ENCODE measurements at regions not wholly inside any gene's neighbourhood (a gene's known extent, or its start where the extent isn't known, plus 50 kb on each side); places are given as distances from the start of the nearest gene placed in this dataset.

- no peak overlapping the region for H3K4me2 ChIP-seq (ENCODE audit: insufficient read depth, low read length)
- no peaks in the 10 kb centered on the region for H3K9me3 ChIP-seq (replicated peaks; ENCODE audit: control insufficient read depth, insufficient read depth, low read length)
- POLR2A ChIA-PET = interaction anchor here (0.7 kb wide), 1 partner anchor 14 kb away, joined by 4 read pairs; no protein-coding TSS in a partner anchor
- no peak overlapping the region for H2AFZ ChIP-seq (ENCODE audit: low read depth, low read length)
- no peak overlapping the region for H3K4me3 ChIP-seq (replicated peaks in 1 of 3; ENCODE audit: insufficient read depth in 1 of 3, low read depth in 1 of 3, low read length in 3 of 3)
- no peaks in the 10 kb centered on the region for H3K9me1 ChIP-seq (replicated peaks; ENCODE audit: control insufficient read depth, extremely low read depth, insufficient read depth, low read length)
- CTCF ChIA-PET = no interaction called here
- FAIRE-seq = no peak
- no peaks in the 10 kb centered on the region for H3K79me2 ChIP-seq (ENCODE audit: control insufficient read depth, insufficient read depth, low read length)
- intact Hi-C loops (cut with micrococcal nuclease) = loop anchor here (2.0 kb wide), 3 partner anchors 55 to 221 kb away; no protein-coding TSS in a partner anchor
- no peak overlapping the region for H3K9ac ChIP-seq (replicated peaks; ENCODE audit: extremely low read depth, insufficient read depth, low read length)
- H3K36me3 ChIP-seq (ENCODE audit: control insufficient read depth in 2 of 2, extremely low read depth in 1 of 2, insufficient read depth in 2 of 2, low read length in 2 of 2) = no peaks in the 10 kb centered on the region
- no peak for TF ChIP-seq EZH2 (IDR thresholded peaks at IDR 0.05; ENCODE audit: borderline replicate concordance, low read depth, low read length, severe bottlenecking)
- no peak for TF ChIP-seq JUN (IDR thresholded peaks at IDR 0.05; ENCODE audit: borderline replicate concordance, insufficient read depth, insufficient read length, low read depth)
- TF ChIP-seq FOS (IDR thresholded peaks at IDR 0.05; ENCODE audit: borderline replicate concordance, insufficient read depth, low read length) = no peak
- no peak for TF ChIP-seq MAX (IDR thresholded peaks at IDR 0.05; ENCODE audit: insufficient read depth, insufficient read length)
- TF ChIP-seq CTCF (IDR thresholded peaks at IDR 0.05; ENCODE audit: extremely low read depth in 1 of 2, insufficient read depth in 1 of 2, low read depth in 1 of 2, low read length in 2 of 2) = no peak
- TF ChIP-seq POLR2AphosphoS5 (IDR thresholded peaks at IDR 0.05; ENCODE audit: insufficient read depth, low read depth, low read length) = no peak
- no peak for TF ChIP-seq GATA2 (IDR thresholded peaks at IDR 0.05; ENCODE audit: insufficient read depth, insufficient read length, low read depth, low read length)
- TF ChIP-seq MYC (IDR thresholded peaks at IDR 0.05; ENCODE audit: low read depth, low read length) = no peak
- no peak for TF ChIP-seq POLR2A (IDR thresholded peaks at IDR 0.05; ENCODE audit: low read depth, low read length)
- H4K20me1 ChIP-seq (replicated peaks; ENCODE audit: control insufficient read depth, extremely low read depth, insufficient read depth, low read length) = no peaks in the 10 kb centered on the region
- DNase-seq (ENCODE audit: low read depth, low spot score) = no peak
- no peak overlapping the region for H3K27ac ChIP-seq (ENCODE audit: insufficient read depth, low read depth, low read length)
- BruUV-seq (replicated peaks) = no TSS peak
- dilution Hi-C loops (cut with MboI; ENCODE audit: extremely low pct_ligation_motif_present, low sequenced_read_pairs) = loop anchor here (25.0 kb wide), 1 partner anchor 299 kb away; no protein-coding TSS in a partner anchor
- H3K4me1 ChIP-seq (ENCODE audit: control insufficient read depth, extremely low read depth, insufficient read depth, low read length) = peaks cover 37% of the 10 kb centered on the region
- no peaks in the 10 kb centered on the region for H3K27me3 ChIP-seq (ENCODE audit: control insufficient read depth in 2 of 2, insufficient read depth in 2 of 2, low read length in 2 of 2)
These were observed 273.3 kb upstream of the ZPLD1 start for GRCh38 chr3:102161384-102162006.
